Caco-2 (cell line): ENCODE measurements at regions not wholly inside any gene's neighbourhood (a gene's known extent, or its start where the extent isn't known, plus 50 kb on each side); places are given as distances from the start of the nearest gene placed in this dataset.

Experiments used
- BruUV-seq: library from RNA; stranded (reverse); fragments of 400-500 nt; replicated peaks from 2 replicates; lab custom pipeline; 2021; lab: Mats Ljungman, UMichigan
- CTCF ChIA-PET: fragments of 300-600 bp; sonication (Branson Sonifier 250); formaldehyde crosslinking; loops from one replicate; lab custom pipeline; 2022; ENCODE audit warnings: antibody characterized with exemption; lab: Charles Lee
- POLR2A ChIA-PET: fragments of 300-600 bp; sonication (Branson Sonifier 250); formaldehyde crosslinking; loops from one replicate; lab custom pipeline; 2022; ENCODE audit warnings: antibody characterized with exemption; lab: Charles Lee
- DNase-seq, 2 experiments: peaks; one replicate each; pipeline versions ENCODE4 v3.0.0 to v3.0.0-alpha.2; 2020 to 2022
- H3K27me3 ChIP-seq: replicated peaks from 2 replicates; pipeline ENCODE4 v1.6.0; 2011; ENCODE audit warnings: low read length; ENCODE audit not compliant: control insufficient read depth, insufficient read depth
- H3K36me3 ChIP-seq: 2 replicates; pipeline ENCODE4 v1.5.1; 2011; ENCODE audit warnings: low read length; ENCODE audit not compliant: control insufficient read depth, insufficient read depth
- H3K4me1 ChIP-seq: fragments of 250-450 bp; sonication (Bioruptor Pico); 2 replicates; pipeline ENCODE4 v1.5.1; 2020; ENCODE audit warnings: mild to moderate bottlenecking
- H3K4me3 ChIP-seq: 2 replicates; pipeline ENCODE4 v1.5.1; 2011; ENCODE audit warnings: low read depth, mild to moderate bottlenecking, control low read depth, low read length
- H3K9me3 ChIP-seq: fragments of 250-450 bp; sonication (Bioruptor Pico); 2 replicates; pipeline ENCODE4 v1.5.1; 2020; ENCODE audit warnings: mild to moderate bottlenecking, moderate library complexity
- H3K27ac Mint-ChIP-seq: one replicate; pipeline ENCODE4 v1.8.0; 2022; ENCODE audit warnings: mixed read lengths; ENCODE audit not compliant: unreplicated experiment
- H3K27me3 Mint-ChIP-seq: one replicate; pipeline ENCODE4 v1.8.0; 2022; ENCODE audit warnings: mixed read lengths; ENCODE audit not compliant: insufficient read depth, unreplicated experiment
- H3K36me3 Mint-ChIP-seq: one replicate; pipeline ENCODE4 v1.8.0; 2022; ENCODE audit warnings: mild to moderate bottlenecking, mixed read lengths; ENCODE audit not compliant: insufficient read depth, unreplicated experiment
- H3K4me1 Mint-ChIP-seq: one replicate; pipeline ENCODE4 v1.8.0; 2022; ENCODE audit warnings: low read depth, mixed read lengths; ENCODE audit not compliant: unreplicated experiment
- H3K4me3 Mint-ChIP-seq: one replicate; pipeline ENCODE4 v1.8.0; 2022; ENCODE audit warnings: mild to moderate bottlenecking, moderate library complexity, mixed read lengths; ENCODE audit not compliant: unreplicated experiment
- H3K9me3 Mint-ChIP-seq: one replicate; pipeline ENCODE4 v1.8.0; 2022; ENCODE audit warnings: mixed read lengths; ENCODE audit not compliant: unreplicated experiment
- intact Hi-C: fragments of 100-400 bp; cut with micrococcal nuclease; formaldehyde crosslinking; loops from one replicate; pipeline ENCODE4 v1.10.0; 2022; ENCODE audit not compliant: unreplicated experiment
- TF ChIP-seq, protein P1 (sequence below), 2 experiments: fragments of 200-600 bp in 1 of 2; IDR thresholded peaks; 1 replicate in 1 of 2; 2 replicates in 1 of 2; pipeline versions ENCODE4 v1.5.1 to v1.8.0; 2011 to 2022; ENCODE audit warnings: antibody characterized with exemption in 1 of 2, control low read depth in 1 of 2, inconsistent platforms in 1 of 2, low read depth in 1 of 2, low read length in 1 of 2, mild to moderate bottlenecking in 1 of 2, moderate library complexity in 1 of 2; ENCODE audit not compliant: insufficient read depth in 1 of 2, severe bottlenecking in 1 of 2, unreplicated experiment in 1 of 2

- CTCF ChIA-PET: no interaction called here
Measured at GRCh38 chr5:67720162-67720772, 495.3 kb upstream of the PIK3R1 start.

GRCh38 chr5:67702008-67702407, 505.4 kb upstream of the CD180 start:
- Histone ChIP-seq H3K4me1 (no peaks in the 10 kb centered on the region), H3K36me3 (no peaks in the 10 kb centered on the region), H3K4me3 (no peak overlapping the region), H3K9me3 (peaks cover 12% of the 10 kb centered on the region), H3K27me3 (no peaks in the 10 kb centered on the region)
- Mint-ChIP-seq H3K27me3 (no peaks in the 10 kb centered on the region), H3K4me3 (no peak overlapping the region), H3K27ac (no peak overlapping the region), H3K4me1 (no peaks in the 10 kb centered on the region), H3K9me3 (peaks cover 52% of the 10 kb centered on the region), H3K36me3 (peaks cover 4% of the 10 kb centered on the region)
- CTCF ChIA-PET: no interaction called here
- DNase-seq: no peak
- TF ChIP-seq, protein P1, sequence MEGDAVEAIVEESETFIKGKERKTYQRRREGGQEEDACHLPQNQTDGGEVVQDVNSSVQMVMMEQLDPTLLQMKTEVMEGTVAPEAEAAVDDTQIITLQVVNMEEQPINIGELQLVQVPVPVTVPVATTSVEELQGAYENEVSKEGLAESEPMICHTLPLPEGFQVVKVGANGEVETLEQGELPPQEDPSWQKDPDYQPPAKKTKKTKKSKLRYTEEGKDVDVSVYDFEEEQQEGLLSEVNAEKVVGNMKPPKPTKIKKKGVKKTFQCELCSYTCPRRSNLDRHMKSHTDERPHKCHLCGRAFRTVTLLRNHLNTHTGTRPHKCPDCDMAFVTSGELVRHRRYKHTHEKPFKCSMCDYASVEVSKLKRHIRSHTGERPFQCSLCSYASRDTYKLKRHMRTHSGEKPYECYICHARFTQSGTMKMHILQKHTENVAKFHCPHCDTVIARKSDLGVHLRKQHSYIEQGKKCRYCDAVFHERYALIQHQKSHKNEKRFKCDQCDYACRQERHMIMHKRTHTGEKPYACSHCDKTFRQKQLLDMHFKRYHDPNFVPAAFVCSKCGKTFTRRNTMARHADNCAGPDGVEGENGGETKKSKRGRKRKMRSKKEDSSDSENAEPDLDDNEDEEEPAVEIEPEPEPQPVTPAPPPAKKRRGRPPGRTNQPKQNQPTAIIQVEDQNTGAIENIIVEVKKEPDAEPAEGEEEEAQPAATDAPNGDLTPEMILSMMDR (IDR thresholded peaks at IDR 0.05; ENCODE audit: insufficient read depth in 1 of 2, low read depth in 1 of 2, low read length in 1 of 2, severe bottlenecking in 1 of 2, unreplicated experiment in 1 of 2): no peak
- POLR2A ChIA-PET: no interaction called here
- no TSS peak for BruUV-seq
- intact Hi-C loops: no loop called here

More at GRCh38 chr5:67720162-67720772, 495.3 kb upstream of the PIK3R1 start:
- Histone ChIP-seq H3K9me3 (no peaks in the 10 kb centered on the region), H3K4me1 (no peaks in the 10 kb centered on the region), H3K4me3 (no peak overlapping the region), H3K27me3 (no peaks in the 10 kb centered on the region), H3K36me3 (no peaks in the 10 kb centered on the region)
- H3K27ac Mint-ChIP-seq: peak overlapping the region; percentile 2
- no TSS peak for BruUV-seq
- H3K4me3 Mint-ChIP-seq: no peak overlapping the region
- H3K27me3 Mint-ChIP-seq: no peaks in the 10 kb centered on the region
- no peaks in the 10 kb centered on the region for H3K4me1 Mint-ChIP-seq
- peaks cover 10% of the 10 kb centered on the region for H3K9me3 Mint-ChIP-seq
- H3K36me3 Mint-ChIP-seq: no peaks in the 10 kb centered on the region
- TF ChIP-seq, protein P1 (IDR thresholded peaks at IDR 0.05; ENCODE audit: insufficient read depth in 1 of 2, low read depth in 1 of 2, low read length in 1 of 2, severe bottlenecking in 1 of 2, unreplicated experiment in 1 of 2): no peak
- intact Hi-C loops: no loop called here
- no peak for DNase-seq
- POLR2A ChIA-PET: no interaction called here

DNA sequence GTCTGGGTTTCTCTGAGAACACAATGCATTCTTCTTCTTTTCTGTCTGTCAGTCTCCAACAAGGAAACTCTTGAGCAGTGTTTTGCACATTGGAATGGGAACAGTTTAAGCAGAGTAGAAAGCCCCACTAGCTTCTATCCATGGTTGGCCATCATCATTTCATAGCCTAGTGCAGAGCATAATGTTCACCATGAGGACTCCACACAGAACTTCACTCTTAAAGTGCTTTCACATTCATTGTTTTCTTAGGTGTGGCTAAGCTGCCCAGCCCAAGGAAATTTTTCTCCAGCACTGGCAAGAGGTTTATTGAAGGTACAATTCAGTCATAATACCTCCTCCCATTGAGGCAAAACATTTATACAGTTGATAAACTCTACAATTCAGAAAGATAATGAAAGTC, 503.0 kb upstream of the CD180 start:
- H3K36me3 Mint-ChIP-seq: peaks cover 4% of the 10 kb centered on the region
- peaks cover 36% of the 10 kb centered on the region for H3K9me3 Mint-ChIP-seq

More for the DNA sequence above, 503.0 kb upstream of the CD180 start:
- POLR2A ChIA-PET: no interaction called here
- H3K9me3 ChIP-seq: peaks cover 12% of the 10 kb centered on the region
- Mint-ChIP-seq H3K27me3 (no peaks in the 10 kb centered on the region), H3K4me3 (no peak overlapping the region), H3K4me1 (no peaks in the 10 kb centered on the region), H3K27ac (no peak overlapping the region)
- no peak overlapping the region for H3K4me3 ChIP-seq
- no peaks in the 10 kb centered on the region for H3K4me1 ChIP-seq
- no peaks in the 10 kb centered on the region for H3K27me3 ChIP-seq
- BruUV-seq: no TSS peak
- DNase-seq: no peak
- intact Hi-C loops: no loop called here
- no peaks in the 10 kb centered on the region for H3K36me3 ChIP-seq
- TF ChIP-seq, protein P1 (IDR thresholded peaks at IDR 0.05; ENCODE audit: insufficient read depth in 1 of 2, low read depth in 1 of 2, low read length in 1 of 2, severe bottlenecking in 1 of 2, unreplicated experiment in 1 of 2): no peak
- CTCF ChIA-PET: no interaction called here
